ENCODE measurements at regions not wholly inside any gene's neighbourhood (a gene's known extent, or its start where the extent isn't known, plus 50 kb on each side); places are given as distances from the start of the nearest gene placed in this dataset.

- WGBS: 88% methylated on average over 7 of the region's 7 CpGs
Measured at GRCh38 chr2:74077636-74078035, 70.1 kb downstream of the BOLA3 start.

More at GRCh38 chr2:74077636-74078035, 70.1 kb downstream of the BOLA3 start:
- Histone ChIP-seq H3K4me1 (ENCODE audit: control insufficient read depth in 4 of 4, insufficient read depth in 4 of 4, low read length in 3 of 4) (no peaks in the 10 kb centered on the region), H3K27ac (ENCODE audit: low read depth in 1 of 2, low read length in 2 of 2) (no peak overlapping the region), H3K4me3 (ENCODE audit: low read depth in 1 of 3, low read length in 3 of 3) (no peak overlapping the region), H3K9me3 (ENCODE audit: control insufficient read depth in 4 of 4, low read length in 3 of 4) (no peaks in the 10 kb centered on the region), H3K36me3 (ENCODE audit: control insufficient read depth in 4 of 4, insufficient read depth in 3 of 4, low read depth in 1 of 4, low read length in 3 of 4) (peaks cover 0 to 20% (median 4%) of the 10 kb centered on the region in 4 donors), H3K9ac (ENCODE audit: low read depth in 1 of 2, low read length in 2 of 2) (no peak overlapping the region), H3K27me3 (ENCODE audit: control insufficient read depth in 4 of 4, insufficient read depth in 4 of 4, low read length in 3 of 4) (no peaks in the 10 kb centered on the region)
- peak; percentile 71 for DNase-seq (ENCODE audit: low spot score)
- no peak for TF ChIP-seq FOXA1 (IDR thresholded peaks at IDR 0.05)
- TF ChIP-seq GABPA (IDR thresholded peaks at IDR 0.05 in 1 of 2, conservative IDR thresholded peaks at IDR 0.05 in 1 of 2): no peak
- TF ChIP-seq RAD21 (IDR thresholded peaks at IDR 0.05): no peak
- no peak for TF ChIP-seq JUND (IDR thresholded peaks at IDR 0.05)
- TF ChIP-seq ZBTB33 (IDR thresholded peaks at IDR 0.05): no peak
- no peak for TF ChIP-seq FOXA2 (IDR thresholded peaks at IDR 0.05)
- TF ChIP-seq REST (IDR thresholded peaks at IDR 0.05): no peak
- no peak for TF ChIP-seq YY1 (IDR thresholded peaks at IDR 0.05)
- TF ChIP-seq HNF4A (conservative IDR thresholded peaks at IDR 0.05): no peak
- TF ChIP-seq CTCF (IDR thresholded peaks at IDR 0.05; ENCODE audit: low read depth, low read length, missing input control): no peak
- no peak for TF ChIP-seq HNF4G (IDR thresholded peaks at IDR 0.05)
- TF ChIP-seq RXRA (IDR thresholded peaks at IDR 0.05): no peak
- TF ChIP-seq TAF1 (conservative IDR thresholded peaks at IDR 0.05): no peak
- no peak for TF ChIP-seq ATF3 (IDR thresholded peaks at IDR 0.05)
- TF ChIP-seq EGR1 (IDR thresholded peaks at IDR 0.05; ENCODE audit: low read depth in 2 of 2): no peak
- no peak for TF ChIP-seq SP1 (IDR thresholded peaks at IDR 0.05)

Data from liver (tissue), 8 donors.